H1 (cell line): ENCODE measurements at regions not wholly inside any gene's neighbourhood (a gene's known extent, or its start where the extent isn't known, plus 50 kb on each side); places are given as distances from the start of the nearest gene placed in this dataset.
"Not testable (repeated sequence)": the region's sequence is repeated elsewhere in the genome, so short reads cannot be mapped to it uniquely, and the experiment has no call there.

Experiments
- CTCF ChIA-PET: fragments of 300-600 bp; sonication (Branson Sonifier 250); formaldehyde crosslinking; loops from one replicate; lab custom pipeline; 2021; ENCODE audit not compliant: partially characterized antibody; lab: Charles Lee
- POLR2A ChIA-PET: fragments of 300-600 bp; sonication (Branson Sonifier 250); formaldehyde crosslinking; loops from one replicate; lab custom pipeline; 2021; ENCODE audit warnings: inconsistent platforms; ENCODE audit not compliant: partially characterized antibody; lab: Charles Lee
- DNase-seq, 2 experiments: peaks; one replicate each; pipeline versions ENCODE4 v3.0.0 to v3.0.0-alpha.2; 2010 to 2022; ENCODE audit warnings: low spot score in 2 of 2, low read depth in 1 of 2, mixed read lengths in 1 of 2
- FAIRE-seq: peaks from 2 replicates; lab custom pipeline; 2011; peaks lifted over from hg19 to GRCh38; lab: Jason Lieb, UNC
- H2AFZ ChIP-seq: 2 replicates; pipeline ENCODE4 v1.8.1; 2012; ENCODE audit warnings: low read length, inconsistent platforms
- H2AK5ac ChIP-seq: 2 replicates; pipeline ENCODE4 v1.6.1; 2013; ENCODE audit warnings: low read depth, low read length
- H2BK120ac ChIP-seq: replicated peaks from 2 replicates; pipeline ENCODE3; 2013; ENCODE audit warnings: low read depth, low read length, inconsistent platforms
- H2BK12ac ChIP-seq: 2 replicates; pipeline ENCODE4 v1.6.1; 2013; ENCODE audit warnings: low read depth, low read length
- H2BK15ac ChIP-seq: 2 replicates; pipeline ENCODE4 v1.6.1; 2013; ENCODE audit warnings: low read length
- H2BK20ac ChIP-seq: 2 replicates; pipeline ENCODE4 v1.6.1; 2013; ENCODE audit warnings: low read length
- H2BK5ac ChIP-seq: 2 replicates; pipeline ENCODE4 v1.6.1; 2013; ENCODE audit warnings: low read depth, low read length
- H3K14ac ChIP-seq: 2 replicates; pipeline ENCODE4 v1.6.1; 2013; ENCODE audit warnings: inconsistent platforms; ENCODE audit not compliant: insufficient read length
- H3K18ac ChIP-seq: 2 replicates; pipeline ENCODE4 v1.6.1; 2013; ENCODE audit warnings: low read length; ENCODE audit errors: extremely low read depth
- H3K23ac ChIP-seq: 2 replicates; pipeline ENCODE4 v1.6.1; 2013; ENCODE audit warnings: inconsistent platforms; ENCODE audit not compliant: insufficient read length
- H3K23me2 ChIP-seq: 2 replicates; pipeline ENCODE4 v1.6.1; 2013; ENCODE audit warnings: low read depth, low read length
- H3K27ac ChIP-seq: 2 replicates; pipeline ENCODE4 v1.6.1; 2011; ENCODE audit warnings: low read depth, low read length, inconsistent platforms
- H3K27me3 ChIP-seq, 4 experiments: replicated peaks in 1 of 4; 1 replicate in 1 of 4; 2 replicates in 3 of 4; pipeline versions ENCODE4 v1.6.1 to v1.8.1; 2011 to 2013; ENCODE audit warnings: low read length in 3 of 4, mild to moderate bottlenecking in 3 of 4, inconsistent platforms in 2 of 4, mixed read lengths in 2 of 4, moderate library complexity in 1 of 4; ENCODE audit not compliant: control insufficient read depth in 3 of 4, insufficient read depth in 3 of 4; ENCODE audit errors: extremely low read depth in 1 of 4
- H3K36me3 ChIP-seq, 4 experiments: 2 replicates each; pipeline versions ENCODE4 v1.6.1 to v1.8.1; 2011 to 2013; ENCODE audit warnings: mild to moderate bottlenecking in 4 of 4, low read length in 3 of 4, moderate library complexity in 2 of 4, control low read depth in 1 of 4, inconsistent platforms in 1 of 4; ENCODE audit not compliant: insufficient read depth in 4 of 4, control insufficient read depth in 2 of 4
- H3K4ac ChIP-seq: replicated peaks from 2 replicates; pipeline ENCODE3; 2013; ENCODE audit warnings: low read length, low read depth, mixed read lengths, inconsistent platforms; ENCODE audit not compliant: insufficient read length
- H3K4me1 ChIP-seq, 4 experiments: replicated peaks in 1 of 4; 1 replicate in 1 of 4; 2 replicates in 3 of 4; pipeline versions ENCODE4 v1.6.1 to v1.8.1; 2011 to 2013; ENCODE audit warnings: low read length in 3 of 4, inconsistent platforms in 2 of 4, mixed read lengths in 1 of 4; ENCODE audit not compliant: insufficient read depth in 4 of 4, control insufficient read depth in 3 of 4
- H3K4me2 ChIP-seq, 2 experiments: 2 replicates each; pipeline versions ENCODE4 v1.6.1 to v1.8.1; 2011 to 2013; ENCODE audit warnings: low read depth in 2 of 2, low read length in 2 of 2, control low read depth in 1 of 2, inconsistent platforms in 1 of 2, mild to moderate bottlenecking in 1 of 2; ENCODE audit not compliant: insufficient read depth in 1 of 2
- H3K4me3 ChIP-seq, 4 experiments: fragments of 200-600, 300-600 bp in 1 of 4; sonication (generic), shearing (Covaris generic), sonication (Bioruptor Twin) in 1 of 4; 2 replicates each; pipeline versions ENCODE4 v1.5.1 to v1.8.1; 2011 to 2016; ENCODE audit warnings: low read length in 4 of 4, low read depth in 3 of 4, control low read depth in 2 of 4, inconsistent platforms in 2 of 4, mild to moderate bottlenecking in 2 of 4, mixed read lengths in 1 of 4, moderate library complexity in 1 of 4; ENCODE audit not compliant: insufficient read depth in 2 of 4; ENCODE audit errors: extremely low read depth in 1 of 4
- H3K56ac ChIP-seq: replicated peaks from 2 replicates; pipeline ENCODE3; 2013; ENCODE audit warnings: low read depth, mild to moderate bottlenecking, mixed read lengths, low read length, inconsistent platforms; ENCODE audit not compliant: insufficient read length
- H3K79me1 ChIP-seq: 2 replicates; pipeline ENCODE4 v1.6.1; 2013; ENCODE audit warnings: low read depth, low read length, control low read depth
- H3K79me2 ChIP-seq, 2 experiments: 2 replicates each; pipeline versions ENCODE4 v1.6.1 to v1.8.1; 2012 to 2013; ENCODE audit warnings: low read length in 2 of 2, mild to moderate bottlenecking in 2 of 2, inconsistent platforms in 1 of 2; ENCODE audit not compliant: insufficient read depth in 2 of 2, control insufficient read depth in 1 of 2
- H3K9ac ChIP-seq, 4 experiments: replicated peaks in 1 of 4; 1 replicate in 1 of 4; 2 replicates in 3 of 4; pipeline versions ENCODE4 v1.6.1 to v1.8.1; 2011 to 2013; ENCODE audit warnings: low read depth in 3 of 4, low read length in 3 of 4, control low read depth in 2 of 4, mild to moderate bottlenecking in 2 of 4, moderate library complexity in 2 of 4, inconsistent platforms in 1 of 4; ENCODE audit errors: extremely low read depth in 1 of 4
- H3K9me3 ChIP-seq, 2 experiments: 2 replicates each; pipeline versions ENCODE4 v1.6.1 to v1.8.1; 2012 to 2013; ENCODE audit warnings: mild to moderate bottlenecking in 2 of 2, moderate library complexity in 2 of 2, control low read depth in 1 of 2, inconsistent platforms in 1 of 2, low read depth in 1 of 2, low read length in 1 of 2, mixed read lengths in 1 of 2; ENCODE audit not compliant: insufficient read depth in 2 of 2
- H4K20me1 ChIP-seq, 2 experiments: replicated peaks in 1 of 2; 2 replicates each; pipeline versions ENCODE3 to v1.8.1; 2011 to 2013; ENCODE audit warnings: inconsistent platforms in 2 of 2, low read length in 2 of 2, mild to moderate bottlenecking in 1 of 2; ENCODE audit not compliant: insufficient read depth in 2 of 2, control insufficient read depth in 1 of 2
- H4K5ac ChIP-seq: 2 replicates; pipeline ENCODE4 v1.6.1; 2013; ENCODE audit warnings: low read length, low read depth, mixed read lengths, inconsistent platforms; ENCODE audit not compliant: insufficient read length
- H4K8ac ChIP-seq: 2 replicates; pipeline ENCODE4 v1.8.0; 2013; ENCODE audit warnings: mild to moderate bottlenecking, moderate library complexity, low read length, inconsistent platforms; ENCODE audit not compliant: insufficient read depth; ENCODE audit errors: extremely low read depth
- H4K91ac ChIP-seq: replicated peaks from 2 replicates; pipeline ENCODE3; 2013; ENCODE audit warnings: low read length, mixed read lengths, inconsistent platforms; ENCODE audit not compliant: insufficient read length
- WGBS, 2 experiments: shearing (Covaris generic) in 1 of 2; methylation state at CpG; one replicate each; pipeline versions ENCODE4 v1.1.6 to v1.1.7; 2013 to 2015; ENCODE audit warnings: low lambda C conversion rate in 2 of 2, mixed read lengths in 2 of 2, inconsistent platforms in 1 of 2, low coverage in 1 of 2, missing lambda C conversion rate in 1 of 2; ENCODE audit not compliant: insufficient replicate concordance in 2 of 2, insufficient coverage in 1 of 2, insufficient read length in 1 of 2; ENCODE audit errors: extremely low coverage in 1 of 2, missing lambda C conversion rate in 1 of 2; 5-methylcytosine and 5-hydroxymethylcytosine counted together

DNA sequence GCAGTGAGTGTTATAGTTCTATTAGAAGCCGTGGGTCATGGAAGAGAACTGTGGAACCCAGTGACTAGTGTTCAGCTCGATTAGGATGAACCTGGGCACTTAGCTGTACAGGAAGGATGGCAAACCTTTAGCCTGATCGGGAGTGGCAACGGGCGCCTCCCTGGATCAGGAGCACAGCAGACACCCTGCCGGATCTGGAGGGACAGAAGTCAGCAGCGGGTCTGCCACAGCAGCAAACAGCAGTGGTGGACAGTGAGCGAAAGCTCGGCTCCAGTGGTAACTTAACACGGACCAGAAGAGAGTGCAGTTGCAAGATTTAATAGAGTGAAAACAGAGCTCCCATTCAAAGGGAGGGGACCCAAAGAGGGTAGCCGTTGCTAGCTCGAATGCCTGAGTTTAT is 697.6 kb upstream of the SLITRK1 start:
- H2AK5ac ChIP-seq, H3K27ac ChIP-seq, H3K9me3 ChIP-seq, H3K4ac ChIP-seq, H2BK15ac ChIP-seq, H3K23me2 ChIP-seq, FAIRE-seq, H4K8ac ChIP-seq, H3K9ac ChIP-seq, H3K79me1 ChIP-seq, H3K14ac ChIP-seq, H2BK120ac ChIP-seq, DNase-seq, H3K23ac ChIP-seq, H3K56ac ChIP-seq, H2BK12ac ChIP-seq, H4K5ac ChIP-seq, H3K4me3 ChIP-seq, H3K79me2 ChIP-seq, POLR2A ChIA-PET, H2BK20ac ChIP-seq, H4K91ac ChIP-seq, H3K36me3 ChIP-seq, H4K20me1 ChIP-seq, H3K4me2 ChIP-seq, H2AFZ ChIP-seq, H2BK5ac ChIP-seq, H3K18ac ChIP-seq, H3K4me1 ChIP-seq, H3K27me3 ChIP-seq: not testable (repeated sequence)
- 97% methylated on average over 12 of the region's 12 CpGs; no CpG with 5 or more reads in 1 of the 2 experiments for WGBS, 2 experiments
- CTCF ChIA-PET: interaction anchor here (0.7 to 1.7 kb wide), 5 partner anchors 14 to 27 kb away, joined by 3 to 4 read pairs (median 3); no protein-coding TSS in a partner anchor
